ENCODE measurements at regions not wholly inside any gene's neighbourhood (a gene's known extent, or its start where the extent isn't known, plus 50 kb on each side); places are given as distances from the start of the nearest gene placed in this dataset.
"Not testable (repeated sequence)": the region's sequence is repeated elsewhere in the genome, so short reads cannot be mapped to it uniquely, and the experiment has no call there.

GRCh38 chr7:156545979-156546378 is 94.6 kb upstream of the RNF32 start:
- no peak for DNase-seq

DNA sequence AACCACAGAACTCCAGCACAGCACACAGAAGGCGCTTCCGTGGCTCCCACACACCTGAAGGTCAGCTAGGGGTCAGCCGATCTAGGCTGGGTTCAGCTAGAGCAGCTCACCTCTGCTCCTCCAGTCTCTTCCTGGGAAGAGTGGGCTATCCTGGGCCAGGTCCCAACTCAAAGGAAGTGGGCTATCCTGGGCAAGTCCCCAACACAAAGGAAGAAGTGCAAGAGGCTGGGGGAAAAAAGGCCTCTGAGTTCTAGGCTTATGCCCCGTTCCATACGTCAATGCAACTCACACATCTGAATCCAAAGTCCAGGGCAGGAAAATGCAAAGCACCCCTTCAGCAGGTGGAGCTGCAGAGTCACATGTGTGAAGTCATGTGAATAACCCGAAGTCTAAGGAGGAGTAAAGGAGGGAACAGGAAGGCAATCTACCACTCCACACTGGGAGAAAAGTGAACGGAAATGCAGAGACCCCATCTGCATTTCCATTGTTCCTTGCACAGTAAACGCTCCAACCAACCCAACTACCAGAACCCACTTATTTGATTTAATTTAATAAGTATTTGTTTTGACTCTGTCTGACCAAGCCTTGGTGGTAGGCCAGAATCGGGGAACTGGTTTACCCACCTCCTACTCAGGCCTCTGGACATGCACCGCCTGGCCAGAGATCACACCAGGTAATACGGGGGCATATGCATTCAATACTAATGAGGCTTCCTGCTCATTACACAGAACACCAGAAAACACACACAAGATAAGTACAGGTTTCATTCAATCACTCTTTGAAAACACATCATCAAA is 95.5 kb upstream of the RNF32 start:
- no peak for DNase-seq

DNA sequence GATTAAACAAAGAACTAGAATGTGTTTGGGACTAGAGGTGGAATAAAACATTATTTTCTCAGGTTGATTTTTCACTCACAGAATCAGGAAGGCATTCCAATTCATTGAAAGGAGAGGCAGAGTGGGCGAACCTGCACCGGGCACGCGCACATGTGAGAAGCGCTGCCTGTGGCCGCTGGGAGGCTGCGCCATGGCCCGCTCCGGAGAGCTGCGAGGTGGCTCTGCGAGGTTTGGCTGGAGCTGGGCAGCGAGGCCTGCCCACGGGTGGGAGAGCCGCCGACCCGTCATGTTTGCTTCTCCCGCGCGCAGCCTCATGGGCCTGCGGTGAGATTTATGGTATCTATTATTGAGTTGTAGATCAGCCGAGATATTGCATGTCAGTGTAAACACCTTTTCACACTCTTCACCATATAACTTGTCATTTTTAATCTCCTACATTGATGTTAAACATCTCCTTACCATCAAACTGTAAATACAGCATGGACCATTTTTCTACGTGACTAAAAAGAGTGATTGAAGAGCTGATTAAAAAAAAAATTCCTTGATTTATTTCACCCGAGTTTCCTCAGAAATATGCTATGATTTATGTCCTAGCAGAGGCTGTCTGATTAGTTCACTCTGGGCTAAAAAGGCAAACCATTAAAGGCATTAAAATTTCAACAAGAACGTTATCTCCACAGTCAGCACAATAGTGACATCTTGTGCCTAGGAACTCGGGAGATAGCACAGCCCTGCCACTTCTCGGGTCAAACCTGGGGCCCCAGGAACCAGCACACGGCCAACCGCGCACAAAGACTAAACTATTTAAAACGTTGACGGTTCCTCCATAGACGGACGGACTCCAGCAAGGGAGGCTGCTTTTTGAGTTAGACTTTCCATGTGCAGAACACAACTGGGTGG is 96.6 kb upstream of the RNF32 start:
- no peak for DNase-seq

DNA sequence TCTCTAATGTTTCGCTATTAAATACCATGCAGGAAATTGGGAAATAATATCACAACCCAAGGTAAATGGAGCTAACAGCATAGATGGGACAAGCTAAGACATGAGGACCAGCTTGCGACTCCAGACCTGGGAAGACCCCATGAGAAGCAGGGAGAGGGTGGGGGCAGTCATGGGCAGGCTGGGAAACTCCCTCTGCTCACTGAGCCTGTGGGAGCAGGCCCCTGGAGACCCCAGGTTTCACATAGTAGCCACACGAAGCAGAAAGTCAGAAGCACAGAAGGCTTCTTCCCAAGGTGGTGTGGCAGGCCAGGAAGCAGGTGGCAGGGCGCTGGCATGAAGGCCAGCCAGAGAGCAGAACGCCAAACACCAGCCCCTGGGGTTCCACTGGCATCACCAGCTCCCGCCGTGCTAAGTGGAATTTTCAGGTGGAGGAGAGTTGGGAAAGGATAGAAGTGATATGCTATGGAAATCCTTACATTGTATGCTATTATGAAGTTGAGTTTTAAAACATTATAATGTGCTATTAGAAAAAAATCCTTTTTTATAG is 99.9 kb upstream of the RNF32 start:
- DNase-seq, result no peak

DNA sequence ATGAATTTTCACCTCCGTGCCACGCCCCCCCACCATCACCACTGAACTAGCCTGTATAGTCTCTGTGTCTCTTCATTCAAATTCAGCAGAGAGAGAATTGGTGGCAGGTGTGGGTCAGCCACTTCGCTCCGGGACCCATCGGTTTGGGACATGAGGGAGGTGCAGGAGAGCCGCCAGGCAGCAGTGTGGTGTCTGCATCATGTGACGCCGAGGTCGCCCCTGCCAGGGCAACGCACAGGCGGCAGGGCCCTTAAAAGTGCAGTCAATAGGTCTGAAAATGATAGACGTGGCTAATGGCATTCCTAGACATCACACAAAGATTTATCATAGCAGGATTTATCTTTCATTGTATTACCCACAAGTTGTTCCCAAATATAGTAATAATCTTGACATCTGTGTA is 100.6 kb upstream of the RNF32 start:
- no peak for DNase-seq

DNA sequence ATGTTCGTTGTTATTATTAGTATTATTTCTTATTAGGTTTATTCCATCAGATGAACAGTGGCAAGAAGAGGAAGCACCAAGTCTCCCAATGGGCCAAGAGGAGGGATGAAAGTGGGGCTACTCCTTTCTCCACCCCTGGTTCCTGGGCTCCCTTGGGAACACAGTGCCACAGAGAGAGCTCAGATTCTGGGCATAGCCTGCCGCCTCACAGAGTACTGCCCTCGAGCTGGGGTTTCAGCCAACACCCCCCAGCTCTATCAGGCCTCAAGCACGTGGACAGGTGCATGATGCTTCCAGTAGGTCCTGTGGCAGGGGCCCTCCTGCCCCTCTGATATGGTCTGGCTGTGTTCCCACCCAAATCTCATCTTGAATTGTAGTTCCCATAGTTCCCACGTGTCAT is 103.6 kb upstream of the RNF32 start:
- DNase-seq, result no peak

DNA sequence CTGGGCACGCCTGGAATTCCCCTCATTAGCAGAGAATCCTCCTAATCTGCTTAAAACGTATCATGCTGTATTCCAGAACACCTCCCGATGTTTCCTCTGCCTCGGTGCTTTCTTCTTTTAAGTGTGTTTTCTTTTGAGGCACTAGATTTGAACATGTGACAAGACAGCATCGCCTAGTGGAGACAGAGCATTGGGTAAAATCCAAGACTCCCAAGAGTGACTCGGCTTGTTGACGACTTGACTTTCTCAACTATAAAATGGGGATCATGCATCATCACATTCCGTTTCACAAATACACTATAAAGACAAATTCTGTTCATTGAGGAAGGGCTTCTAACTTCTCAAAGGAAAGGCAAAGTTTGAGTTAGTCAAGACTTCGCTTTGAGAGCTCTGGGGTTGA is 105.6 kb upstream of the RNF32 start:
- no peak for DNase-seq

GRCh38 chr7:156533964-156534363 is 106.6 kb upstream of the RNF32 start:
- no peak for DNase-seq

DNA sequence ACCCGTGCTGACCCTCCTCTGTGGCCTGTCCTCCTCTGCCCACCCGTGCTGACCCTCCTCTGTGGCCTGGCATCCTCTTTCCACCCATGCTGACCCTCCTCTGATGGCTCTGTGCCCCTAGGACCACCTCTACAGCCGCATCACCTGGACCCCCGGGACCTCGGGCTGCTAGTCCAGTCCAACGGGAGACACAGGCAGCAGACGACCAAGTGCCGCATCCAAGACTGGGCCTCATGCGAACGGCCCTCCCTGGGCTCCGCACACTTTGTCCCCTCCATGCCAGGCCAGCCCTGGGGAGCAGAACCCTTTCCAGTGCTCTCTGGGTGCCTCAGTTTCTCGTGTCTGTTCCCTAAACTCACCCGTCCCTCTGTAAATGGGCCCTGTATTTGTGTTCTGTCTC is 107.2 kb upstream of the RNF32 start:
- DNase-seq, result no peak

GRCh38 chr7:156532016-156532602 is 108.5 kb upstream of the RNF32 start:
- no peak for DNase-seq

- no peak for DNase-seq
These were observed 110.6 kb upstream of the RNF32 start for GRCh38 chr7:156529956-156530355.

DNA sequence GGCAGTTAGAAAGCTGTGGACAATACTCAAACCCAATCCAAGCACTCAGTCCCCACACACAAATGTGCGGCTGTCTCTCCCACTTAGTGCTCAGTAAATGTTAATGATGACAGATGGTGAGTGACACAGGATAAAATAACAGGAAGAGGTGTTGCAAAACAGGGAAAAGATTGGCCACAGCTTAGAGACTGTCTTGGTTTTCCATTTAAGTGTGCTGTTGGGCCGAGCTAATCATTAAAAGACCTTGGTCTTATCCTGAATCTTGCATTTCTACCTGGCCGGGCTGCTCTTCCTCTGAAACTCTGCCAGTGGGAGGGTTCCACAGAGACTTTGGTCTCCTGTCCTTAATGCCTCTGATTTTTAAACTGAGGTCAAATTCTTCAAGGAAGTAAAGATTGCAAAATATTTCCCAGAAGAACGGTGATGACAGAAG is 113.1 kb upstream of the RNF32 start:
- DNase-seq, result no peak

GRCh38 chr7:156524818-156525597 is 115.6 kb upstream of the RNF32 start:
- DNase-seq, result no peak

DNA sequence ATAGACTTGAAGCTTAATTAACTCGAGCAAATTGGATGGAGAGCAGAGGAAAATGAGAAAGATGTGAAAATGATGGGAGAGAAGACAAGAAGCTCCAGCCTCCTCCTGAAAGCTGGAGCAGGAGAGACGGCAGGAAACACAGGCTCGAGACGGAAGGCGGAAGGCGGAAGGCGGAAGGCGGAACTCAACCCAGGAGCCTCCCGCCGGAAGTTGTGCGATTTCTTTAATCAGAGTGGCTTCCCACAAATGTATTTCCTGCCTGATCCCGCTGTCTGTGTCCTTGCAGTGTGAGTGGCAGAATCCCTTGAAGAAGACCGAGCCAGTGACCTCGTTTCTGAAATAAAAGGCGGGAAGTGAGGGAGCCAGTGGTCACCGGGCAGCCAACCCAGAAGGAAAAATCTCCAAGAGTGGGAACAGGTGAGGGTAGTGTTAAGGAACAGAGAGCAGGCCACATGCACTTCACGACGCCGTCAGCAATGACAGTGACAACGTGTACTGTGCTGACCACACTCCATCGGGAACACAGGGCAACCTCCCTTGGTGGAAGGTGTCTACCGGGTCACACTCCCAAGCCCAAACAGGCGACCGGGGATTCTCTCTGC is 117.0 kb upstream of the RNF32 start:
- DNase-seq, result no peak

- DNase-seq, result no peak
These were observed 117.8 kb upstream of the RNF32 start for GRCh38 chr7:156522801-156523200.

DNA sequence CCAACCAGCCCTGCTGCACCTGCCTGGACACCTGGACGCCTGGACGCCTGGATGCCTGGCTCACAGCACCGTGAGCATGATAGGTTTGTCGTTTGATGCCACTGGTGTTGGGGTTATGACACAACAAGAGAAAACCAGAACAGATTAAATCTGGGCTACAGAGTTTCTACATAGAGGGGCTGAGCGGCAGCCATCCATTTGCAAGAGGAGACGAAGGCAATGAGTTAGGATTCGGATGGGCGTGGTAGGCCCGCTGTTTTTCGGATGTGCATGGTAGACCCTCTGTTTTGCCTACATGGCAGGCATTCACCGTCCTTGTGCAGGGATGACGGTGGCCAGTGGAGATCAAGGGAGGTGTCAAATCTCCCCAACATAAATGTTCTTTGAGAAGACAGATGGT is 121.5 kb upstream of the RNF32 start:
- no peak for DNase-seq

DNA sequence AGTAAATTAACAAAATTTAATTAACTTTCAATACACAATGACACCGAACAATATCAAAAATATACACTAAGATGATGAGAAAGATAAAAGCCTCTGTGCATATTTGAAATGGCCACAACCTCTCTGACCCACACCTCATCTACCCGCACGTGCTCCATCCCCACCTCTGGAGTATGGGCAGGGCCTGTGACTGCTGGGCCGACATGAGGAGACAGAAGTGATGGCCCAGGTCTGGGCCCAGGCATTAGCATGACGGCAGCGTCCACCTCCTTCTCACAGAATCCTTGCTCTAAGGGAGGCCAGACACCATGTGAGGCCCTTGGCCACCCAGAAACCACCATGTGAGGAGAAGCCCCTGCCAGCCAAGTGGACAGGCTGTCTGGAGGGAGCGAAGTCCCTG is 122.1 kb upstream of the RNF32 start:
- no peak for DNase-seq

DNA sequence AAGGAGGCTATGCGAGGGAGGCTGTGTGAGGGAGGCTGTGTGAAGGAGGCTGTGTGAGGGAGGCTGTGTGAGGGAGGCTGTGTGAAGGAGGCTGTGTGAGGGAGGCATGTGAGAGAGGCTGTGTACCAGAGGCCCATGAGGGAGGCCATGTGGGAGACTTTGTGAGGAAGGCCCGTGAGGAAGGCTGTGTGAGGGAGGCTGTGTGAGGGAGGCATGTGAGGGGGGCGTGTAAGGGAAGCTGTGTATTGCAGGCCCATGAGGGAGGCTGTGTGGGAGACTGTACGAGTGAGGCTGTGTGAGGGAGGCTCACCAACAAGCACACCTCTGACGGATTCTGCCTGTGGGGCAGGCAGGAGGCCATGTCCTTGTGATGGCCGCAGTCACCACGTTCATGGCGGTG is 122.7 kb upstream of the RNF32 start:
- not testable (repeated sequence) for DNase-seq

- no peak for DNase-seq
These were observed 123.7 kb upstream of the RNF32 start for GRCh38 chr7:156516791-156517378.

GRCh38 chr7:156515911-156516790 is 124.4 kb upstream of the RNF32 start:
- no peak for DNase-seq

DNA sequence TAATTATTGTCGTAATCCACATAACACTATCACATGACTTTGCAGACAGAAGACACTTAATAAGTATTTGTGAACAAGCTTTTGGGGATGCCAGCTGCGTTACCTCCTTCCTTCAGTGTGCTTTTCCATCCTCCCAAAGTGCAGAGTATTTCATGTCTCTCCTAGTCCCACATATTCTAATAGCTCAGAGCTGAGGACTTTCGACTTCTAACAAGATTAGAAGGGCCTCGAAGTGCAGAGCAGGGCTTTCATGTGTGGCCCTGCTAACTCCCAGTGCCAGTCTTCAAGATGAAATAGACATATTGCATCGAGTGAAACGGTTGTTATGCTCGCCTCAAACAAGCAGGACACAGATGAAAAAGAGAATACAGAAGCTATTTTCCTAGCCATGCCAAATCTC is 125.7 kb upstream of the RNF32 start:
- DNase-seq, result no peak

All from NCI-H1092 (cell line).